G401.6 (cell line): ENCODE measurements at regions not wholly inside any gene's neighbourhood (a gene's known extent, or its start where the extent isn't known, plus 50 kb on each side); places are given as distances from the start of the nearest gene placed in this dataset.

Experiments
- FAIRE-seq: peaks from 2 replicates; lab custom pipeline; 2012; peaks lifted over from hg19 to GRCh38; lab: Jason Lieb, UNC

GRCh38 chr7:26515314-26515842, 223.7 kb downstream of the SNX10 start:
- no peak for FAIRE-seq

DNA sequence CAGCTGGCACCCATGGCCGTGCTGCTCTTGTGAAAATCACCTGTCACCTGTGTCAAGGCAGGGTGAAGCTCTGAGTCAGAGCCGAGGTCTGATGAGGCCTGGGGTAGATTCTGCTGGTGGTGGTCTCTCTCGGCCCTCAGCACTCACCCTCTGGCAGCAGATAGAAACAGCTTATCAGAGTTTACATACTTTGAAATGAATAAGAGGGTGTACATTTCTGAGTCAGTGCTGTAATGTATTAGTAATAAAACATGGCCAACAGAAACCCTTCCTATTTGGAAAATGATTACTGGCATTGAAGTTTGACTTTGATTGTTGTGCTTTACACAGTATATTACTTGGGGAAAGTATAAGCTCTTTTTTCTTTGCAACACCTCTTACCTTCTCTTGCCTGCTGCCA, 228.8 kb downstream of the SNX10 start:
- FAIRE-seq = no peak

GRCh38 chr7:26522633-26523032, 231.0 kb downstream of the SNX10 start:
- FAIRE-seq = peak; percentile 36

DNA sequence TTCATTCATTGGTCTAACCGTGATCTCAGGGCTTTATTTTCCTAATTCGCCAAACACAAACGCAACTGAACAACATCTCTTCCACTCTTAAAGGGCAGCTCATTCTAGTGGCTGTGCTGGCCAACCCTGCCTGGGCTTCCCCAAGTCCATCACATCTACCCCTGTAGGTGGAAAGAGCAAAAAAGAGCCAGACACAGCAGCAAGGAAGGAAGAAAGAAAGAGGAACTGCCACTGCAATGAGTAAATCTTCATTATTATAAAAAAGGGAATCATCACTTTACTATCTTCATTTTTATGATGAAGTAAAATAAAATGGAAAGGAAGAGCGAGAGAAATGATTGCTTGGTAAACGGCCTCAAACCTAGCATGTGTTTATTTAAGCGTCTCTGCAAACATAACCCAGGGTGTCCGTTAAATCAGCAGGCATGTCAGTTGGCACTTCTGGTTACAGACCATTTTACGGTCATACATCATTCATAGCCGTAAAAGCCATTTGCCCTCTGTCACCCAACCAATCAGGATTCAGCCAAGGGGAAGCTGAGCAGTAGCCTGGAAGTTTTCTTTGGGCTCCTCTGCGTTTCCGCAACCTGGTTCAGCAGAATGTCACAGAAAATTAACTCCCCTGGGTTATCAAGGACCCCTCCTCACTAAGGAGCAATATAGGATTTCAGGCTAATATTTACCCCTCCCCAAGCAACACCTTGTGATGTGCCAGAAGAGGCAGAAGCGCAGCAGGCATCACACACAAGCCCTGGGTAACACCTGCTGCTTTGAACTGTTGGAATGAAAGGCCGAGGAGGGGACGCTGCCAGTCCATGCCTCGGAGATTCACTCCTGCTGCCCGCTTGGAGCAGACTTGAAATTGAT, 234.0 kb downstream of the SNX10 start:
- FAIRE-seq = no peak

GRCh38 chr7:26526265-26526587, 234.6 kb downstream of the SNX10 start:
- no peak for FAIRE-seq

DNA sequence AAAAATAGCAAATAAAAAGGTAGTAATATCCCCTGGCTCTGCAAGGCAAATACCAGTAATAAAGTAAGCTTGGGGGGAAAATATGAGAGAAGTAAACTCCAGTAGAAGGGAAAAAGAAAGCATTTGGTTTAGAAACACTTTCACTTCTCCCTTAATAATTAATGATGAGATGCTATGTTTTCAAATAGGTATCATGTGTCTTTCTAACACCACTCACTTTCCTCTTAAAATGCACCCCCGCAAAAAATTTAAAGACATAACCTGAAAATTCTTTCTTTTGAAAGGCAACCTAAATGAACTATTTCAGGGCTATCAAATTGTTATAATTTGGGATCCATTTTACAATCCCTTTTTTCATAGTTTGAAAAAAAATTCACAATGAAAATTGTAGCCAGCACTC, 240.3 kb downstream of the SNX10 start:
- no peak for FAIRE-seq

DNA sequence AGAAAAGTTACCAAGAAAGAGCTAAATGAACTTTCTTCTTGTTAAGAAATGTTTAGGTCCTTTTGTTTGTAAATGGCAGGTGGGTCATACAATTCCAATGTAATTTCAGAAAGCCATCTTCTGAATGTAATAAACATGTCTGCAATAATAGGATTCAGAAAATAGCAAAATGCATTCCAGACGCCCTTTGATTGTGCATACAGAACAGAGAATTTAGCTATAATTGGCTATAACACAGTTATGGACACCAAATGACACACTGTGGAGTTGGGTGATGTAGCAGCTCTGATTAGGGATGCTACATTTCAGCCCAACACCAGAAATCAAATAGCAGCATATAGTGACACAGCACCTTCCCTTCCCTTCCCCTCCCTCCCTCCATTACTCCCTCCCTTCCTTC, 240.8 kb downstream of the SNX10 start:
- FAIRE-seq = no peak

DNA sequence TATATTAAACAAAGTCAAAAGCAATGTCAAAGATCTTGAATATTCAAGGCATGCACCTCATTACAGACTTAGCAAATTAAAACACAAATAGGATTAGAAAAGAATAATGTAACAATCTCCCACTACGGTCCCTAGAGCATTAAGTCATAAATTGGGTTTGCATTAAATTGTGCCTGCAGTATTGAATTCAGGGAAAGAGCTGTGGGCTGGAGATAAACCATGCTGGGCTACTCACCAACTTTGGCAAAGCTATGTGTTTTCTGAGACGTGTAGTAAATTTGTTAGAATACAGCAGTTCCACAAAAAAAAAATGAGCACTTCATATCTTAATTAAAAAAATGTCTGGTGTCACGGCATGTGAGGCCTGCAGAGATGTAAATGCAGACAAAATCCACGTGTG, 241.6 kb downstream of the SNX10 start:
- FAIRE-seq = no peak

GRCh38 chr7:26534649-26535482, 243.2 kb downstream of the SNX10 start:
- no peak for FAIRE-seq

GRCh38 chr7:26535483-26536007, 243.9 kb downstream of the SNX10 start:
- no peak for FAIRE-seq

DNA sequence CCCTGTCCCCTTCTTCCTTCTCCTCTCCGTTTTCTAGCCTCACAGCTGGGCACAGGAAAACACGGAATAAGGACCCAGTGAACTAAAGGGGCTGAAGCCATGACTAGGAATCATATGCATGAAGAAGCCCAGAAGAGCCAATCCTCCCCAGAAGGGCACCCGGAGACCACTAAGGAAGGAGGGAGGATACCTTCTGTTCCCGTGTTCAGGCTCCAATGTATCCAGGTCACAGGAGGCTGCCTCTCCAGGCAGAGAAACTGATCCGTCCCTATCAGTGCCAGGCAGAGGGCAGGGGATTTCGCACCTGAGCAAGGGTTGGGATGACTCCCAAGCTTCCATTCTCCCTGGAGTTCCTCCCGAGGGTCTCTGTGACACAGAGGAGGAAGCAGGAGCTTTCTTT, 246.6 kb downstream of the SNX10 start:
- FAIRE-seq = no peak

DNA sequence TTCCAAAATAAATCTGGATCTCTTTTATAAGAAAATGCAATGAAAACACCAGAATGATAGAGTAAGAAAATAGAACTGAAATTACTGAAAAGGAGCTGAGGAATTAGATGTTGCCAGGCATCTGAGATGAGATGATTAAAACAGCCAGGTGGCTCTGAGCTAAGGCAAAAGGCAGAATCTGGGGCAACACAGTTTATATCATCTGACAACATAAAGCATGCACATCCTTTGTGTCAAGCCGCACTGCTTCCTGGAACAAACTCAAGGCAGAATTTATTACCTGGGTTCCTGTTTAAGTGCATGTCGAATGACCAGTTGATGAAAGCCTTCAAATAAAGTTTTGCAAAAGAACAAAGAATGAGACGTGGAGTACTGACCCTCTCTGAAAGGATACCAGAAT, 247.0 kb downstream of the SNX10 start:
- no peak for FAIRE-seq

GRCh38 chr7:26543340-26543739, 251.7 kb downstream of the SNX10 start:
- FAIRE-seq = no peak

DNA sequence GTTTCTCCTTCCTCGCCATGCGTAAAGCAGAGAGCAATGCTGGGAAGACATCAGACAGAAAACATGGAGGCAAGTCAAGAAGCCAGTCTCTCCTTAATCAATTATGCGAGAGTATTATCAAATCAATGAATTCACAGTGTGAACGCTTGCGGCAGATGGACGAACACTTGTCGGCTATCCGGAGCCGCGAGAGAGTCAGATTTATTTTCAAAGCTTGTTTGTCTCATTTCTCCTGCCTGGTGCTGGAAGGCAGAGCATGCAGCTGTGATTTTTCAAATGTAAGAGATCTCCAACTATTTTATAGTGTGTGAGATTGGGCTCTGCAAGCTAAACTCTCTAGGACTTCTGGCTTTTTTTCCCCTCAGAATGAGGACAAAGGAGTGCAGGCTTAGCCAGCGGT, 252.3 kb downstream of the SNX10 start:
- FAIRE-seq = no peak

DNA sequence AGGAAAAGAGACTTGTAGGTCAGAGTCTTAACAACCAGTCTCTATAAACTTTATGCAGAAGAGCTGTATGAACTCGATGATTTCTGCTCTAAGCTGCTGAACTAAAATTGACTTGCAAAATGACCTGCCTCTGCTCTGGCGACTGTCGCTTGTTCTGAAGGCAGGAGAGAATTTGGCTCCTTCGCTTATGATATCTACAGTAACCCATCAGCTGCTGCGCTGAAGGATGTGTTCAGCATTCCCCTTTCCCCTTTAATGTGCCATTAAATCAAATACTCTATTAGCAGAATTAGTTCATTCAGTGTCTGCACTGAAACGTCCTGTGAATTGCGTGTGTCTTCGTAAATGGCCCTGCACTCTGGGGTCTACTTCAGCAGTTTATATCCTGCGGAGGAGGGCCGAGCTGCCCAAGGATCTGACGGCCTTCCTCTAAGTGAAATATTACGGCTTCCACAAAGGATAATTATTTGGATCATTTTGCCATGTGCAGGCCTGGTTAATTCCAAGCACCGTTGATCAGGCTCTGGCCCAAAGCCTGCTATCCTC, 254.9 kb downstream of the SNX10 start:
- no peak for FAIRE-seq

GRCh38 chr7:26547156-26547555, 255.5 kb downstream of the SNX10 start:
- FAIRE-seq = no peak

DNA sequence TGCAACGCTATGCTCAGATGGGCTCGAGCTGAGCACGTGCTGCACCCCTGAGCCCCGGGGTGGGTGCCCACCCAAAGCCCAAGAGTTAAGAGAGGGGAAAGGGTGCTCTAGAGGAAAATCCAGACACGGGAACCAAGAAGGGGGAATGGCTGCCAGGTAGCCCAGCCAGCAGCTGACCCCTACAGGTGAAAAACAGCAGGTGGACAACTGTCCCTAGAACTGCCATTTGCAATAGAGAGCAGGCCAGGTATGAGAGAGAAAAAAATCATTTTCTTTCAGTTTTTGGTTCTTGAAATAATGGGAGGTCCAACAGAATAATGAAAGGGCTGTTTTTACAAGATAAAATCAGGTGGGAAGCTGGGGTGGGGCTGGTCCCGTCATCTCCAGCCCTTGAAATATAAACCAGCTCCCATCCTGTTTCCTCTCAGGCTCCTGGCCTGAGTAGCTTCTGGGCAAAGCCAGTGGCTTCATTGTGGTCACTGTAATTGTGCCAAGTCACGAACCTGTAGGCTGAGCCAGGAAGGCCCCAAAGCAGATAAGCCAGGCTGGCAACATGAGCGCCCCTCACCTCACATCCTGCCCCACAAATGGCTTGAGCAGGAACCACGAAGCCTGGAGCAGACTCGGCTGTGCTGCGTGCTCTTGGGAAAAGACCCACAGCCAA, 257.8 kb downstream of the SNX10 start:
- FAIRE-seq = no peak

GRCh38 chr7:26550492-26550891, 258.8 kb downstream of the SNX10 start:
- no peak for FAIRE-seq

GRCh38 chr7:26551740-26552139, 260.1 kb downstream of the SNX10 start:
- no peak for FAIRE-seq

GRCh38 chr7:26553128-26553527, 261.5 kb downstream of the SNX10 start:
- FAIRE-seq = no peak

- FAIRE-seq = no peak
Observed at GRCh38 chr7:26553582-26553981, 261.9 kb downstream of the SNX10 start.

GRCh38 chr7:26554952-26555351, 263.3 kb downstream of the SNX10 start:
- no peak for FAIRE-seq
